ENCODE measurements at regions not wholly inside any gene's neighbourhood (a gene's known extent, or its start where the extent isn't known, plus 50 kb on each side); places are given as distances from the start of the nearest gene placed in this dataset.

DNA sequence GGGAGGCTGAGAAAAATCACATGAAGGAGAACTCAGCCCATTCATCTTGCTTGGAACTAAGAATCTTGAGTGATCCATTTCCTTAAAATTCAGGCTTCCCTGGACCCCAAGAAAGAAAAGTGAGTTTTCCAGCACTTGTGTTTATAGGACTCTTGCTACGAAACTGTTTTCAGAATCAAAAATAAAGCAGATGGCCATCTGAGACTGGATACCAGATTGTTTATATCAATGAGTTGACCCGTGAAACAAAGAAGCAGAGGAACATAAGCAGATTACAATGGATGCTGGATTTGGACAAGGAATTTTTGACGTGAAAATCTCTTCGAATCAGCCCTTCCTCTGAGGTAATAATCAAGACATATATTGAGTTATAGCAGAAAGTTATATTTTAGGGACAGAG is 223.2 kb downstream of the SYK start:
- no peak for DNase-seq (ENCODE audit: low read depth)

DNA sequence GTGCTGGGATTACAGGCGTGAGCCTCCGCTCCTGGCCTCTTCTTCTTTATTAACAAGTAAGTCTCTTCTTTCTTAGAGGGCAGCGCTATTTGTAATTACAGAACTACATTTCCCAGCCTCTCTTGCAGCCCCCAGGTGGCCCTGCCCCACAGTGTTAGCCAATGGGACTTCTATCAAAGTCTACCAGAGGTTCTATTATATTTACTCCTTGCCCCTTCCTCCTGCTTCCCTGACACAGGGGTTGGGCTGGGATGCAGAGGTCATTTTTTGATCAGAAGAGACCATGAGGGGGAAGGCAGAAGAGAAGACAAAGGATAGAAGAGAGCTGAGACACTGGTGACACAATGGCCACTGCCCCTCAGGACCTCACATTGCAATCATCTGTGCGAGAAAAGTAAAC is 224.2 kb downstream of the SYK start:
- no peak for DNase-seq (ENCODE audit: low read depth)

DNA sequence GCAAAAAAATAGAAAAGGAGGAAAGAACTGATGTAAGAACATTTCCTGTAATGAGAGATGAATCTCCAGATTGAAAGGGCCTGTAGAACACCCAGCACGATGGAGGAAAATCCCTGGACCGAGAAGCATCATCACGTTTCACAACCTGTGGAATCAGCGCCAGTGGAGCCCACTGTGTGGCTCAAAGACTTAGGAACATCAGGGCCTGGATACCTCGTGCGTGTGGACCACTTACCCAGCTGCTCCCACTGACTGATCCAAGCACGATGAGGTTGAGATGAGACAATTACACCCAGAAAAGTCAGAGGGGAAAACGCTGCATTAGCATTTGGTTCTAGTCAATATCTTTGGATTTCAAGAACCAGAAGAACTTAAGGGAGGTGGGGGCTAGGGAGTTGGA is 224.6 kb downstream of the SYK start:
- DNase-seq (ENCODE audit: low read depth), result no peak

DNA sequence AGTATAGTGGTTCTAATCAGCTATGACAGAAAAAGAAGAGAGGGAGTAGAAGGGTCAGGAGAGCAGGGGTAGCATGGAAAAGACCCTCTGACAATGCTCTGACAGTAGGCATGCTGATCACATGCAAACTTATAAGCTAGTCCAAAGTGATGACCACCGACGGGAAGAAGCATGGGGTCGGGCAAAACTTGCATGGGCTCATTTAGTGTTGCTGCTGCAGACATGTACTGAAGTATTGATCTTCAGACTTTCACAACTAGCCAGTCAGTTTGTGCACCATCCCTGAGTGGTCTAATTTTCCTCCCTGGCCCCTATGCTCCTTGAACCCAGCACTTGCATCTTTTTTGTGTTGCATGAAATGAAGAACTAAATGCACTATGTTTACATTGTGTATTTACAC is 225.4 kb downstream of the SYK start:
- no peak for DNase-seq (ENCODE audit: low read depth)

DNA sequence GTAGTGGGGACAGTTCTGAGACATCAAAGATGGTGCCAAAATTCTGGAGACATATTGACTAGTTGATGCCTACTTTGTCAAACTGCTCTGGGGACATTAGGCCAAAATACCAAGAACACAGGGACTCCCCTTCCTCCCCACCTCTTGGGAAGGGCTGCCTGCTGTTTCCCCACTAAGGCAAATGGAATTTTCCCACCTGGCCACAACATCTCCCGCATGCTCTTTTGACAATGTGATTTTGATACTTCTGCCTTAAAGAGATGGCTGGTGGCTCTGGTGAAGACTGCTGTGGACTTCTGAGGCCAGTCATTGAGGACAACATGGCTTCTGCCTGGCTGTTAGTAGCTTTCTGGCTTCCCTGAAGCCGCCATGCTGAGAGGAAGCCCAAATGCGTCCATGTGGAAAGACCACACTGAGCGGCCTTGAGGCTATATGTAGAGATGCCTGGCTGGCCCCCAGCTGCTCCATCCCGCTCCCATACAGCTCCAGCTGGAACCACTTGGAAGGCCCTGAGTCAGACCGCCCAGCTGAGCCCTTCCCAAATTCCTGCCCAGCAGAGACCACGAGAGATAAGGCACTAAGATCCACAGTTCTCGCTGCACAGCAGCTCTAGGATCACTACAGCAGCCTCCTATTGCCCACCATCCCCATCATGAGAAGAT is 226.7 kb downstream of the SYK start:
- DNase-seq (ENCODE audit: low read depth), result no peak

DNA sequence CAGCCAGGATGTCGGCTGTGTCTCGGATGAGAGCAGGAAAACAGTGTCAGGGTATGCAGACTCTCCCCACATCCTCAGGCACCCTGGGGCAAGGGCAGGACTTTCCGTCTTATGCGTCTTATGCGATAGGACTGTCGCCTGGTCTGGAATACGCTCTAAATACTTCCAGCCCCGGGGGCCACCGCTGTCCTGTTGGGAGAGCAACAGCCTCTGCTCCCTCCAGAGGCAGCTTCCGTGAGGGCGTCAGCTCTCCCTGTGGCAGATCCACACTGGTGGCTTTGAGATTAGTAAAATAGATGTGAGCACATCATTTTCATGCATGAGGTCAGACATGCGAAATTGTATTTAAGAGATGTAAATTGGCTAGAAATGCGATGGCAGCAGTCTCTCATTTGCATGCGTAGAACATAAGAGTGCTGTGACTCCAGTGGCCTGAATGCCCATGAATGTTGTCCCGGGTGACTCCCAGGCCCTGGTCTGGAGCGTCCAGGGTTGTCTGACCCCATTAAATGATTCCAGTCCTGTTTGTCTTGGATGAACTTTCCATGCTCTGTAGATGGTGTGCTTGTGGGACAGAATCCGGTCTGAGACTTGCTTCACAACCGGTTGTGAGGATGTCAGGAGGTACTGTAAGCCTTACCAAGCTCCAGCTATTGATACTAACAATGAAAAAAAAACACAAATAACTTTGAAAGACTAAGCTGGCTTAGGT is 228.2 kb downstream of the SYK start:
- no peak for DNase-seq (ENCODE audit: low read depth)

DNA sequence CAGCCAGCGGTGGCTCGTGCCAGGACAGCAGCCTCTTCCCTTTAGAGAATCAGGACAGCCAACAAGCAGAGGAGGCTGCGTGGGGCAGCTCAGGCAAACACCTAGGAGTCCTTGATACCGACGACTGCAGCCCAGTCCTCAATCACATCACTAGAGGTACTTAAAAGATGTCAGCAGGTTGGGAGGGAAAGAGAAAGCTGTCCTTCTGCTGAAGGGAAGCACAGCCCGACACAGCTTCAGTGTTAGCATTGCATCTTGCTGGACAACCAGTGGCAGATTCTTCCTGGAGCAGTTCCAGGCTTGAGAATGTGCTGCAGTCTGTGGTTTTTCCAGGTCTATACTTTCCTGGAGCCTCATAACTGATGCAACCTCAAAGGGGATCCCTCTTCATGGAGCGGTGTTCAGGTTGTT is 230.5 kb downstream of the SYK start:
- DNase-seq (ENCODE audit: low read depth), result no peak

DNA sequence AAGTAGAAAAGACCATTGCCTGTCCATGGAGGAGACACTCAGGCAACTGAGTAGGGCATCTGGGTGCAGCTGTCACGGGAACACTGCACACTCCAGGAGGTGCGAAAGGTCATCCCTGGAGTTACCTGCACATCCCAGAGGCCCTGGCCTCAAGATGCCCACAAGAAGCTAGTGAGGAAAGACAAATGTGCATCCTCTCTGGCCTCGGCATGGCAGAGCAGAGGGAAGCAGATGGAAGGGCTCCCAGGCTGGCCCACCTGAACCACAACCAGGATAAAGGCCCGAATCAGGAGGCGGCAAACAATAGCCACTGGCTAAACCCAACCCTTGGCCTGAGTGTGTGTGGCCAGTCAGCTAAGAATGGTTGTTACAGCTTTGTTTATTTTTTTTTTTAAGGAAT is 231.7 kb downstream of the SYK start:
- no peak for DNase-seq (ENCODE audit: low read depth)

DNA sequence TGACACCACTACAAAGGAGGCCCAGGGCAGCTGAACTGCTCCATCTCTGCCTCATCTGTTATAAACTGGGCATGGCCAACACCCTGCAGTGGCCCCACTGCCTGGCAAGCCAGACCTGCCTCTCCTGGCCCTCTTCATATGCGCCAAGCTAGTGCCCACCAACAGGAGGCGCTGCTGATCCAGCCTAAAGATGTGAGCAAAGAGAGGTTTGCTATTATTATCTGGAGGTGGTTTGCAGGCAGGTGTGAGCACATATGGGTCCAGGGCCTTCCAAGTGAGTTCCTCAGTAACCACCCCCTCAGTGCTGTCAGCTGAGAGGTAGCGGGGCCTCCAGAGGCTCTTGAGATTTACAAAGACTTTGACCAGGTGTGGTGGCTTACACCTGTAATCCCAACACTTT is 232.2 kb downstream of the SYK start:
- peak; percentile 54 for DNase-seq (ENCODE audit: low read depth)

DNA sequence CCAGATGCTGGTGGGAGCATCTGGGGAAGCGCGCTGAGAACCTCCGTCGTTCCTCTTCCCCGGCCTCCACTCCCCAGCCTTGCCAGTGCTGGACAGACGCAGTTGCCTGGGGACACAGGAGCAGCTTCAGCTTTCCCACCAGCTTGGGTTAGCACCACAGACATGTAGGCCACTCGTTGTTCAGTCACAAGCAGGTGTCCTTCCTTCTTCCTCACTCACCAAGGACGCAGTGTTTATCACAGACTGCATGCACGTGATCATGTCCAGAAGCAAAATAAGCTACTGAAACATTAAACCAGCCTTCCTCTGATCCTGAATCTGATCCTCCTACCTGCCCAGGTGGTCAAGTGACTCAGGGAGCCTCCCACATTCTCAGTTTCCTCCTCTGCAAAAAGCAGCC is 232.9 kb downstream of the SYK start:
- DNase-seq (ENCODE audit: low read depth), result no peak

DNA sequence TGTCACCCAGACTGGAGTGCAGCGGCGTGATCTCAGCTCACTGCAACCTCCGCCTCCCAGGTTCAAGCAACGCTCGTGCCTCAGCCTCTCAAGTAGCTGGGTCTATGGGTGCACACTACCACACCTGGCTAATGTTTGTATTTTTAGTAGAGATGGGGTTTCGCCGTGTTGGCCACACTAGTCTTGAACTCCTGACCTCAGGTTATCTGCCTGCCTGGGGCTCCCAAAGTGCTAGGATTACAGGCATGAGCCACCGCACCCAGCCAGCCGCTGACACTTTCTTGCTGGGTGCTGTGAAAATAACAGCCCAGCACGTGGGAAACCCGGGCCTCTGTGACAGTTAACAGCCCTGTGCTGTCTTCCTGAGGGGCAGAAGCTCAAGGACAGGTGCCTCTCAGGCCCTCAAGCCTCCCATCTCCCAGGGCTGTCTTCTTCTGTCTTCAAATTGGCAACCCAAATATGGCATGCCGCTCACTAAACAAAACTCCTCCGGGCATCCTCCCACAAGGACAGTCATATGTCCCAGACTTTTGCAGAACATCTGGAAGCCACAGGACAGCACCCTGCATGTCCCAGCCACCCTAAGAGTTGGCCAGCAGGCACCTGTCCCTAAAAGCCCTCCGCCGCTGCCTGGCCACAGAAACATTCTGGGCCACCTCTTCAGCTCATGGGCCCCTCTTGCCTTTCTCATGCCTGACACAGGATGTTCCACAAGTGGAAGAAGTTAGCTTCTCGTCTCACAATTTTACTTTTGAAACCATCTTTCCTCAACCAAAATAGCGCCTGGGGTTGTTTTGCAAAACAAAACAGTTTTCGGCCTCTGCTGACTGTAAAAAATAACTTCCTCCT is 233.6 kb downstream of the SYK start:
- DNase-seq (ENCODE audit: low read depth), result no peak

DNA sequence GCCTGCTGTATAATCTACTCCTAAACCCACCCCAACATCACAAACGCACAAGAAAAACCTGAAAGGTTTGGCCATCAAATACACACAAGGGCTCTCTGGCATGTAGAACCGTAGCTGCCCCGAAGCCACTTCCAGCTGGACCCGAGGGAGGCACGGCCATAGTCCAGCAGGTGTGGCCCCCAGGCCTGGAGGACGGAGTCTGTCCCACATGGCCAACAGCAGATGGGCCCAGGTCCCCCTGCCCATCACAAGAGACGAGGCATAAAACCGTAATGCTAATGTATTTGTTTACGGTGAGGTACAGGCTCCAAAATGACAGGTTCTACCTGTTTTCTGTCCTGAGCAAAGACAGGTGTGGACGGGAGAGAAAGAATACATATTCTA is 234.2 kb downstream of the SYK start:
- DNase-seq (ENCODE audit: low read depth), result no peak

DNA sequence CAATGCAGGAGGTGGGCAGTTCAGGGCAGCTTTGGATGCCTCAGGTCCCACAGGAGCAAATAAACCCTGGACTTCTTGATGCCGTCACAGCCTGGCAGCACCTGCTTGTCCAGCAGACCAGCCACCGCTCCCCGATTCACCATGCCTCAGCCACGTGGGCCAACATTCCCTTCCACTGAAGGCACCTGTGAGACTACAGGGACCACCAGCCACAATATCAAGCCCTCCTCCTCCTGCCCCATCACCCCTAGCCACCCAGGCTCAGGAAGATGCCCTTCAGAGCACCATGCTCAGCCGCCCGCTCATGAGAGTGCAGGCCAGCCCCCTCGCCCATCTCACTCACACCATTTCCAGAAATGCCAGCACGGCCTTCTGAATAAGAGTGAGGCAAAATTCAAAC is 234.7 kb downstream of the SYK start:
- no peak for DNase-seq (ENCODE audit: low read depth)

DNA sequence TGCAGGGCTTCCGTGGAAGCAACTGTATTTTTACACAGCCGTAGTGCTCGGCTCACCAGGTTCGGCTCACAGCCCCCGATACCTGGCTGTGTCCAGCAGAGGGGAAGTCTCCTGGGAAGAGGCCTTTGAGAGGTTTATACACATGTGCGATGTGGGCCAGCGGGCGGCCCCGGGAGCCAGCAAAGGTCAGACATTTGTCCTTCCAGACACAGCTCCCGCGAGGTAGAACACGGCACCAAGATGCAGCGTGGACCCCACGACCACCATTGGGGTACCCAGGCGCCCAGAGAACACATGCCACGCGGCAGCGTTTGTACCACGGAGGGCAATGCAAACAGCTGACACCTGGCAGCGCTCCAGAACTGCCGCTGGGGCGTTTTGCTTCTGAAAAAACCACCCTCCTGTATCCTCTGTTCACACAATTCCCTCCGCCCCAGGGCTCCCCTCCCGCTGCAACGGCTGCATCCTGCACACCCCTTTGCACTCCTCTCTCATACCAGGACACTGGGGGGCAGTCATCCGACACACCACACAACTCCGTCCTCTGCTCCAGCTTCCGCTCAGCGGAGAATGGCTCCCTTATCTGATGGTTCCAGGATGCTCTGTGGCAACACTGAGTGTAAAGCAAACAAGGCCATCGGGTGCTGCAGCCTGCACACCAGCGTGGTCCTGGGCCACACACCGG is 235.3 kb downstream of the SYK start:
- DNase-seq (ENCODE audit: low read depth), result peak; percentile 39

DNA sequence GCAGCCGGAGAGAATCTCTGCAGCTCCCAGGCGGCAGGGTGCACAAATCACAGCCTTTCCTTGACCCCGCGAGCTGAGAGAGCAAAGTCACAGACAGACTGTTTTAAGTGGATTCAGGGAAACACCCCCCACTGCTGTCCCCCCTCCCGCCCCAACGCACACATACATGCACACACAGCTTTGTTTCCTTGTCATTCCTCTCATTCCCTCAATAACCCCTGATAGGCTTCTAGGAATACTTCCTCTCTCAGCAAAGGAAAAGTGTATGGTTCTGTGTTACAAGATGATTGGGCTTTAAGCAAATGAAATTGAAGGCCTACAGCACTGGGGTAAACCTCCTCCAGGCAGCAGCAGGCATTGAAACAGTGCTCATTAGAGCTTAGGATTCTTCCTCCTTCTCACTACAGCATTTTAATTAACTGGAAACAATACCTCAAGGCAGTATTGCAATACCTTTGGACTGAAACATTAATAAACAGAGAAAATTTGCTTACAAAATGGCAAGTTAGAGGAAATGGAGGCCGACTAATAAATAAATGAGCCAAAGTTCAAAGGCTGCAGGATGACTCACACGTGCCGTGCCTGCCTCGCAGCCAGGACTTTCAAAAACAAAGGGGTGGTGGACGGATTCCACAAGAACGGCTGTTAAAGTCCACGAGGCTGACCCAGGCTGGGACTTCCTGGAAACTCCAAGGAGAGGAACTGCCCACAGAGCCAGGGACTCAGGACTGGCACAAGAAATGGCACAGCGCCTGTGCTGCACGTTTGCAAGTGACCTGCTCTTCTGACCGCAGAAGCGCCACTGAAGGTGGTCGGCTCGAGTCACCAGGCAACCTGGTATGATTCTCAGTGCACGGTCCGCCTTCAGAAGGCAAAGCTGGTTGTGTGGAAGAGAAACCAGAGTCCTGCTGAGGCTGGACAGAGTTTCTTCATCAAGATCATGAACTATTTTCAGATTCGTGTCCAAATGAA is 236.2 kb downstream of the SYK start:
- DNase-seq (ENCODE audit: low read depth), result no peak

DNA sequence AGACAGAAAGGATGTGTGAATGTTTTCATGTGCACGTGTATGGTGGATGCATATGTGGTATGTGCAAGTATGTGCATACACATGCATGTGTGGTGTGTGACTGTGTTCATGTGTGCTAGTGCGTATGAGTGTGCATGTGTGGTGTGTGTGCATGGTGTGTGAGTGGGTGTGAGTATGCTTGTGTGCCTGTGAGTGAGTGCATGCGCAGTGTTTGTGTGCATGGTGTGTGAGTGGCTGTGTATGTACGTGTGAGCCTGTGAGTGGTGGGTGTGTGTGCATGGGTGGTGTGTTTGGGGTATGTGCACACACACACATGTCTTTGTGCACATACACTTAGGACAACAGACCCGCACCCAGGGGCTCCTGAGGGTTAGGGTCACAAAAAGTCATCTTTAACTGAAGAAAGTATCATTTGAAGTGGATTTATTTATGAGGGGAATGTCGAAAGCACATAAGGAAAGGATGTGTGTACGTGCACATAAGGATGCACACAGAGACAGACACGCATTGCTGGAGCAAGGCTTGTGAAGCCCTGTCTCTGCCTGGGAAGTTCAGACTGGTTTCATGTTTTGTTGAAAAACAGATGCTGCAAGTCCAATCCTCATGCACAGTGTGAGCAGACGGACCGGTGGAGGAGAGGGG is 237.0 kb downstream of the SYK start:
- DNase-seq (ENCODE audit: low read depth), result no peak

DNA sequence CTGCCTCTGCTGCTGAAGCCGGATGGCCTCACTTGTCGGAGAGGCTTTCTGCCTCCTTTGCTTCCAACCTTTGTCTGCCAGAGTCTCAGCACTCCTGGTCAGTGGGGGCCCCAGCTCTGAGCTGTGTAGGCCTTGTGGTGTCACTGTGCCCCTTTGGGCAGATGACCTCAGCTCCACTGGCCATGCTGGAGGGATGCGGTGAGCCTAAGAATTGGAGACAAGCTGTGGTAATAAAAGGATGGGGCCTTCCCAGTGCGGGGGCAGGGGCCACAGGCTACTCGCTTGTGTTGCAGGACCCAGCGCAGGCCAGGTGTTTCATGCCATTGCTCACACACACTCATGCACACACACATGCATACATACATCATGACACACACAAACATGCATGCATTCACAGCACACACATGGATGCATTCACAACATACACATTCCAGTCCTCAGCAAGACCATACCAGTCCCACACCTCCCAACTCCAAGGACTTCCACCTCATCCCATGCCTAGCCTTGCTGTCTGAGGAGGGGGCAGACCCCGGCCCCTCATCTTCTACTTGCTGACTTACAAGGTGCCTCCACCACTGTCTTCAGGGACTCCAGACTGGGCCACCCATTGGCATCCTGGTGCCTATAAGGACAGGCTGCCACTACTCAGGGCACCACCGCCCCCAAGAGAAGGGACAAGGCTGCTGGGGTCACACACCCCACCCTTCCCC is 237.7 kb downstream of the SYK start:
- DNase-seq (ENCODE audit: low read depth), result no peak

DNA sequence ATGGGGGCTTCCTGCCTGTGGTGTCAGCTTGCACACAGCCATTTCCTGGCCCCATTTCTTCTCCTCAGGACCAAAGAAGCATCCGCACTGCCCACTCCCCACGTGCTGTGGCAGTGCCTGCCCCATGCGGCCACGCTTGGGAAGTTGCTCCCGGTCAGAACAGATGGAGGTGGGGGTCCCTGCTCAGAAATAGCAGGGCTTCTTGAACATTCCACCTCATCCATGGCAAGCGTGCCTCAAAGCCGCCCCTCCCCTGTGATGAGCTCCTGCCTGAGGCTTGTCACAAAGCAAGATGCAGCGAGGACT is 238.2 kb downstream of the SYK start:
- DNase-seq (ENCODE audit: low read depth), result no peak

DNA sequence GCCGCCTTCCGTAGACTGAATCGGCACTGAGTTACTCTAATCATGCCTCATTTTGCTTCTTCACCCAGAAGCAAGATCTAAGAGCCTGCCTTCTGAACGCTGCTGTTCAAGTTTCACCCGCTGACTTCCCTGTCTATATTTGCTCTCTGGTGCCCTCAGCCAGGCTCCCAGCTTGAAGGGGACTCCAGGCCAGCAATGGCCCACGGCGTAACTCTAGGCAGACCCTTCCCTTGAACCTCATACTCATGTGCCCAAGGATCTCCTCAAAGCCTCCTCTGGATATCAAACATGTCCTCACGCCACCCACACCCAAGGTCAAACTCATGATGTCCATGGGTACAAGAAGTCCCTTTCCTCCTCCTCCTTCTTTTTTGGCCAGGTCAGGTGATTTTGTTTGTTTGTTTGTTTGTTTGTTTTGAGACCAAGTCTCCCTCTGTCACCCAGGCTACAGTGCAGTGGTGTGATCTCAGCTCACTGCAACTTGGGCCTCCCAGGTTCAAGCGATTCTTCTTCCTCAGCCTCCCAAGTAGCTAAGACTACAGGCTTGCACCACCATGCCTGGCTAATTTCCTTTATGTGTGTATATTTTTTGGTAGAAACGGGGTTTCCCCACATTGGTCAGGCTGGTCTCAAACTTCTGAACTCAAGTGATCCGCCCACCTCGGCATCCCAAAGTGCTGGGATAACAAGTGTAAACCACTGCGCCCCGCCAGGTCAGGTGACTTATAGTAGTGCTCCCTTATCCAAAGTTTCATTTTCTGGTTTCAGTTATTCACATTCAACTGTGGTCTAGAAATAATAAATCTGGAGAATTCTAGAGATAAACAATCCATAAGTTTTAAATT is 239.0 kb downstream of the SYK start:
- DNase-seq (ENCODE audit: low read depth), result no peak

DNA sequence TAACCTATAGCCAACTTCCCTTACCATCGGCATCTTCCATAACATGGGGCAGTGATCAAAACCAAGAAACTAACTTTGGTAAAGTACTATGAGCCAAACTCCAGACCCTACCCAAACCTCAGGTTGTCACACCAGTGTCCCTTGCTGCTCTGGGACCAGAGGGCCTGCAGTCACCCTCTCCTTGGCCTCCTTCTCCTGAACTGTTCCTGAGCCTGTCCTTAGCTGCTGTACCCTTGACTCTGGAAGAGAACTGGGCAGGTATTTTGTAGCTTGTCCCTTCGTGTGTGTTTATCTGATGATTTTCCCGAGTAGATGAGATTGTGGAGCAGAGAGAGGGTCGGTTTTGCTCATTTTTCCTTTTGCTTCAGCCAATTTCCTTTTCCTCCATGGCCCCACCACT is 240.4 kb downstream of the SYK start:
- DNase-seq (ENCODE audit: low read depth), result no peak
